ENCODE measurements at regions not wholly inside any gene's neighbourhood (a gene's known extent, or its start where the extent isn't known, plus 50 kb on each side); places are given as distances from the start of the nearest gene placed in this dataset.

GRCh38 chr3:48086705-48087104 is 70.5 kb upstream of the MAP4 start:
- TF ChIP-seq, protein P1, sequence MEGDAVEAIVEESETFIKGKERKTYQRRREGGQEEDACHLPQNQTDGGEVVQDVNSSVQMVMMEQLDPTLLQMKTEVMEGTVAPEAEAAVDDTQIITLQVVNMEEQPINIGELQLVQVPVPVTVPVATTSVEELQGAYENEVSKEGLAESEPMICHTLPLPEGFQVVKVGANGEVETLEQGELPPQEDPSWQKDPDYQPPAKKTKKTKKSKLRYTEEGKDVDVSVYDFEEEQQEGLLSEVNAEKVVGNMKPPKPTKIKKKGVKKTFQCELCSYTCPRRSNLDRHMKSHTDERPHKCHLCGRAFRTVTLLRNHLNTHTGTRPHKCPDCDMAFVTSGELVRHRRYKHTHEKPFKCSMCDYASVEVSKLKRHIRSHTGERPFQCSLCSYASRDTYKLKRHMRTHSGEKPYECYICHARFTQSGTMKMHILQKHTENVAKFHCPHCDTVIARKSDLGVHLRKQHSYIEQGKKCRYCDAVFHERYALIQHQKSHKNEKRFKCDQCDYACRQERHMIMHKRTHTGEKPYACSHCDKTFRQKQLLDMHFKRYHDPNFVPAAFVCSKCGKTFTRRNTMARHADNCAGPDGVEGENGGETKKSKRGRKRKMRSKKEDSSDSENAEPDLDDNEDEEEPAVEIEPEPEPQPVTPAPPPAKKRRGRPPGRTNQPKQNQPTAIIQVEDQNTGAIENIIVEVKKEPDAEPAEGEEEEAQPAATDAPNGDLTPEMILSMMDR (IDR thresholded peaks at IDR 0.05; ENCODE audit: unreplicated experiment) = no peak
- H3K4me3 Mint-ChIP-seq (ENCODE audit: unreplicated experiment) = peak overlapping the region; percentile 99
- H3K27ac Mint-ChIP-seq (ENCODE audit: unreplicated experiment) = peak overlapping the region; percentile 48
- H3K27me3 Mint-ChIP-seq (ENCODE audit: unreplicated experiment) = peaks cover 4% of the 10 kb centered on the region
- no peaks in the 10 kb centered on the region for H3K9me3 Mint-ChIP-seq (ENCODE audit: unreplicated experiment)
- DNase-seq (ENCODE audit: low spot score) = no peak
- peaks cover 36% of the 10 kb centered on the region for H3K4me1 Mint-ChIP-seq (ENCODE audit: unreplicated experiment)
- H3K36me3 Mint-ChIP-seq (ENCODE audit: low read depth, unreplicated experiment) = no peaks in the 10 kb centered on the region

DNA sequence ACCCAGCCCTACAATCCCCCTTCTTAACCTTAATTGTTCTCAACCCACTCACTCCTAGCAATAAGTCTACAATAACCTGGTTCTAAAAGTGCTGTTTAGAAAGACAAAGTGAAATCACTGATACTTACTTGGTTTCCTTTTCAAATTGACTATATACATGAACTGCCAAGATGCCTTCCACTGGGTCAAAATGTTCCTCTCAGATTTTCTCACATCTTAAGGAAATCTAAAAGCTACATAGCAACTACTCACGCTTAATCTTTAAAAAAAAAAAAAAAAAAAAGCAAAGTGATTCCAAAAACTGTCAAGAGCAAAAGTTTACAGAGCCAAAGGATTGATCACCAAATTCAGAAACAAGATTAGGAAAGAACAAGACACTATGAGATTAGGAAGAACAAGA is 68.7 kb upstream of the MAP4 start:
- peaks cover 4% of the 10 kb centered on the region for H3K27me3 Mint-ChIP-seq (ENCODE audit: unreplicated experiment)
- TF ChIP-seq, protein P1 (IDR thresholded peaks at IDR 0.05; ENCODE audit: unreplicated experiment) = no peak
- no peaks in the 10 kb centered on the region for H3K36me3 Mint-ChIP-seq (ENCODE audit: low read depth, unreplicated experiment)
- H3K9me3 Mint-ChIP-seq (ENCODE audit: unreplicated experiment) = no peaks in the 10 kb centered on the region
- peak overlapping the region; percentile 25 for H3K27ac Mint-ChIP-seq (ENCODE audit: unreplicated experiment)
- no peak overlapping the region for H3K4me3 Mint-ChIP-seq (ENCODE audit: unreplicated experiment)
- peaks cover 28% of the 10 kb centered on the region for H3K4me1 Mint-ChIP-seq (ENCODE audit: unreplicated experiment)
- DNase-seq (ENCODE audit: low spot score) = no peak

DNA sequence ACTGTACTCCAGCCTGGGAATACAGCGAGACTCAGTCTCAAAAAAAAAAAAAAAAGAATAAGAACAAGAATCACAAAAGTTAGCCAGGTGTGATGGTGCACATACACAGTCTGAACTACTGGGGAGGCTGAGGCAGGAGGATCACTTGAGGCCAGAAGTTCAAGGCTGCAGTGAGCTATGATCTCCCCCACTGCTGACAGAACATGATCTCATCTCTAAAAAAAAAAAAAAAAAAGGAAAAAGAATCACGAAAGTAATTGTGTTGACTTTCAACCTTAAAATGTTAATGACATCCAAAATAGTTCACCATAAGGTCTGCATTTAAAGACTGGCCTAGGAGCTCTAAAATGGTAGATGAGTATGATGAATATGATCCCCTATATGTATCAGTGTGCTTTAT is 68.0 kb upstream of the MAP4 start:
- Mint-ChIP-seq H3K27ac (ENCODE audit: unreplicated experiment) (peak overlapping the region; percentile 25), H3K36me3 (ENCODE audit: low read depth, unreplicated experiment) (no peaks in the 10 kb centered on the region), H3K27me3 (ENCODE audit: unreplicated experiment) (peaks cover 2% of the 10 kb centered on the region), H3K4me1 (ENCODE audit: unreplicated experiment) (peaks cover 25% of the 10 kb centered on the region), H3K4me3 (ENCODE audit: unreplicated experiment) (no peak overlapping the region), H3K9me3 (ENCODE audit: unreplicated experiment) (no peaks in the 10 kb centered on the region)
- DNase-seq (ENCODE audit: low spot score) = no peak
- TF ChIP-seq, protein P1 (IDR thresholded peaks at IDR 0.05; ENCODE audit: unreplicated experiment) = no peak

DNA sequence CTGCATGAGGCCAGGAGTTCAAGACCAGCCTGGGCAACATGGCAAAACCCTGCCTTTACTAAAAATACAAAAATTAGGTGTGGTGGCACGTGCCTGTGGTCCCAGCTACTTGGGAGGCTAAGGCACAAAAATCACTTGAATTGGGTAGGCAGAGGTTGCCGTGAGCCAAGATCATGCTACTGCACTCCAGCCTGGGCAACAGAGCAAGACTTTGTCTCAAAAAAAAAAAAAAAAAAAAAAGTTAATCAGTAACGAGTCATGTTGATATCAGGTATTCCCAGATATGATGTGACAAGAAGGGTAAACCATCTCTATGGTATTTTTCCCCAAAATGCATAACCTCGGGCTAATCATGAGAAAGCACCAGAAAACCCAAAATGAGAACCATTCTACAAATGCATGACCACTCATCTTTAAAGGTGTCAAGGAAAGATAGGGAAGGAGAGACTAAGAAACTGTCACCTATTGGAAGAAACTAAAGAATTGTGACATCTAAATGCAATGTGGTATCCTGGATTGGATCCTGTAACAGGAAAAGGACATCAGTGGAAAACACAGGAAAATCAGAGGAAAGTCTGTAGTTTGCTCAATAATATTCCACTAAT is 66.5 kb upstream of the MAP4 start:
- DNase-seq (ENCODE audit: low spot score) = no peak
- H3K4me3 Mint-ChIP-seq (ENCODE audit: unreplicated experiment) = no peak overlapping the region
- H3K4me1 Mint-ChIP-seq (ENCODE audit: unreplicated experiment) = peaks cover 22% of the 10 kb centered on the region
- TF ChIP-seq, protein P1 (IDR thresholded peaks at IDR 0.05; ENCODE audit: unreplicated experiment) = no peak
- H3K27ac Mint-ChIP-seq (ENCODE audit: unreplicated experiment) = peak overlapping the region; percentile 26
- H3K36me3 Mint-ChIP-seq (ENCODE audit: low read depth, unreplicated experiment) = no peaks in the 10 kb centered on the region
- no peaks in the 10 kb centered on the region for H3K27me3 Mint-ChIP-seq (ENCODE audit: unreplicated experiment)
- no peaks in the 10 kb centered on the region for H3K9me3 Mint-ChIP-seq (ENCODE audit: unreplicated experiment)

GRCh38 chr3:48077815-48078214 is 61.6 kb upstream of the MAP4 start:
- Mint-ChIP-seq H3K36me3 (ENCODE audit: low read depth, unreplicated experiment) (no peaks in the 10 kb centered on the region), H3K27ac (ENCODE audit: unreplicated experiment) (no peak overlapping the region), H3K9me3 (ENCODE audit: unreplicated experiment) (no peaks in the 10 kb centered on the region), H3K4me3 (ENCODE audit: unreplicated experiment) (no peak overlapping the region), H3K4me1 (ENCODE audit: unreplicated experiment) (peaks cover 3% of the 10 kb centered on the region), H3K27me3 (ENCODE audit: unreplicated experiment) (no peaks in the 10 kb centered on the region)
- TF ChIP-seq, protein P1 (IDR thresholded peaks at IDR 0.05; ENCODE audit: unreplicated experiment) = no peak
- DNase-seq (ENCODE audit: low spot score) = no peak
